Erythroblast (primary cell): ENCODE measurements at regions not wholly inside any gene's neighbourhood (a gene's known extent, or its start where the extent isn't known, plus 50 kb on each side); places are given as distances from the start of the nearest gene placed in this dataset.

ENCODE experiments used
- GATA1 ChIP-seq: IDR thresholded peaks from 2 replicates; pipeline ENCODE4 v1.6.1; 2011; ENCODE audit warnings: low read depth, mild to moderate bottlenecking, control low read depth, low read length, moderate library complexity
- POLR2A ChIP-seq: IDR thresholded peaks from 2 replicates; pipeline ENCODE4 v1.6.1; 2011; ENCODE audit warnings: mild to moderate bottlenecking, low read length

GRCh38 chr9:115442054-115442453 is 324.1 kb upstream of the TNC start:
- TF ChIP-seq POLR2A (no peak), GATA1 (no peak)
